SU-DHL-6 (cell line): ENCODE measurements at regions not wholly inside any gene's neighbourhood (a gene's known extent, or its start where the extent isn't known, plus 50 kb on each side); places are given as distances from the start of the nearest gene placed in this dataset.

Source experiments
- H2AFZ ChIP-seq: fragments of 200-600 bp; sonication (generic); 2 replicates; pipeline ENCODE4 v1.6.1; 2014; ENCODE audit warnings: low read depth, mild to moderate bottlenecking, moderate library complexity, mixed read lengths, antibody characterized with exemption, low read length; ENCODE audit not compliant: severe bottlenecking
- H3F3A ChIP-seq: fragments of 200-600 bp; shearing (Covaris generic); 2 replicates; pipeline ENCODE4 v1.6.0; 2016; ENCODE audit warnings: antibody characterized with exemption, mild to moderate bottlenecking; ENCODE audit not compliant: insufficient read depth
- H3K27ac ChIP-seq: fragments of 200-600 bp; sonication (generic); 2 replicates; pipeline ENCODE4 v1.5.1; 2016; ENCODE audit warnings: low read depth, mild to moderate bottlenecking, low read length, moderate library complexity, mixed read lengths
- H3K27me3 ChIP-seq: fragments of 200-600 bp; sonication (generic), shearing (Covaris generic); 2 replicates; pipeline ENCODE4 v1.6.0; 2014; ENCODE audit warnings: mild to moderate bottlenecking, low read length
- H3K36me3 ChIP-seq: fragments of 200-600 bp; sonication (generic); 2 replicates; pipeline ENCODE4 v1.6.1; 2014; ENCODE audit warnings: mild to moderate bottlenecking, low read length, mixed read lengths
- H3K4me2 ChIP-seq: fragments of 300-600, 200-600 bp; shearing (Covaris generic), sonication (generic); 2 replicates; pipeline ENCODE4 v1.6.0; 2014; ENCODE audit warnings: low read length, low read depth, mild to moderate bottlenecking; ENCODE audit not compliant: poor library complexity, severe bottlenecking
- H3K4me3 ChIP-seq: fragments of 200-600 bp; sonication (generic); 2 replicates; pipeline ENCODE4 v1.5.1; 2014; ENCODE audit warnings: antibody characterized with exemption, low read length, mild to moderate bottlenecking, mixed read lengths; ENCODE audit not compliant: insufficient read depth, poor library complexity, severe bottlenecking
- H3K79me2 ChIP-seq: fragments of 200-600 bp; sonication (generic); 2 replicates; pipeline ENCODE4 v1.6.1; 2014; ENCODE audit warnings: mild to moderate bottlenecking, low read length, moderate library complexity; ENCODE audit not compliant: insufficient read depth
- H3K9ac ChIP-seq: fragments of 200-600 bp; sonication (generic); 2 replicates; pipeline ENCODE4 v1.7.0; 2014; ENCODE audit warnings: mild to moderate bottlenecking, low read length
- H3K9me2 ChIP-seq: fragments of 200-600 bp; sonication (generic); replicated peaks from 2 replicates; pipeline ENCODE4 v1.6.1; 2014; ENCODE audit warnings: low read length; ENCODE audit not compliant: insufficient read depth
- H3K9me3 ChIP-seq: fragments of 200-600 bp; sonication (generic); 2 replicates; pipeline ENCODE4 v1.6.1; 2014; ENCODE audit warnings: low read length, mixed read lengths; ENCODE audit not compliant: insufficient read depth
- H4K20me1 ChIP-seq: fragments of 200-600 bp; sonication (generic); 2 replicates; pipeline ENCODE4 v1.6.1; 2014; ENCODE audit warnings: low read depth, mild to moderate bottlenecking, antibody characterized with exemption, low read length, moderate library complexity, mixed read lengths
- EZH2phosphoT487 ChIP-seq: fragments of 200-600 bp; sonication (generic), shearing (Covaris generic); conservative IDR thresholded peaks from 2 replicates; pipeline ENCODE4 v1.6.1; 2018; ENCODE audit warnings: mild to moderate bottlenecking, antibody characterized with exemption, low read length, moderate library complexity, mixed read lengths
- TF ChIP-seq, protein P1 (sequence below): fragments of 200-600 bp; sonication (generic); IDR thresholded peaks from one replicate; pipeline ENCODE4 v1.5.1; 2017; ENCODE audit warnings: antibody characterized with exemption, mild to moderate bottlenecking, low read length, moderate library complexity; ENCODE audit not compliant: insufficient read depth, poor library complexity, severe bottlenecking

- H3K79me2 ChIP-seq: no peaks in the 10 kb centered on the region
- no peaks in the 10 kb centered on the region for H3K9me3 ChIP-seq
- no peak overlapping the region for H3K4me2 ChIP-seq
- H3K27me3 ChIP-seq: no peaks in the 10 kb centered on the region
- no peaks in the 10 kb centered on the region for H3K9me2 ChIP-seq
- no peak overlapping the region for H3K27ac ChIP-seq
- no peak overlapping the region for H2AFZ ChIP-seq
- no peaks in the 10 kb centered on the region for H3F3A ChIP-seq
- H3K9ac ChIP-seq: no peak overlapping the region
- H3K36me3 ChIP-seq: no peaks in the 10 kb centered on the region
- no peaks in the 10 kb centered on the region for H4K20me1 ChIP-seq
- no peak overlapping the region for H3K4me3 ChIP-seq
- TF ChIP-seq EZH2phosphoT487: no peak
- TF ChIP-seq, protein P1, sequence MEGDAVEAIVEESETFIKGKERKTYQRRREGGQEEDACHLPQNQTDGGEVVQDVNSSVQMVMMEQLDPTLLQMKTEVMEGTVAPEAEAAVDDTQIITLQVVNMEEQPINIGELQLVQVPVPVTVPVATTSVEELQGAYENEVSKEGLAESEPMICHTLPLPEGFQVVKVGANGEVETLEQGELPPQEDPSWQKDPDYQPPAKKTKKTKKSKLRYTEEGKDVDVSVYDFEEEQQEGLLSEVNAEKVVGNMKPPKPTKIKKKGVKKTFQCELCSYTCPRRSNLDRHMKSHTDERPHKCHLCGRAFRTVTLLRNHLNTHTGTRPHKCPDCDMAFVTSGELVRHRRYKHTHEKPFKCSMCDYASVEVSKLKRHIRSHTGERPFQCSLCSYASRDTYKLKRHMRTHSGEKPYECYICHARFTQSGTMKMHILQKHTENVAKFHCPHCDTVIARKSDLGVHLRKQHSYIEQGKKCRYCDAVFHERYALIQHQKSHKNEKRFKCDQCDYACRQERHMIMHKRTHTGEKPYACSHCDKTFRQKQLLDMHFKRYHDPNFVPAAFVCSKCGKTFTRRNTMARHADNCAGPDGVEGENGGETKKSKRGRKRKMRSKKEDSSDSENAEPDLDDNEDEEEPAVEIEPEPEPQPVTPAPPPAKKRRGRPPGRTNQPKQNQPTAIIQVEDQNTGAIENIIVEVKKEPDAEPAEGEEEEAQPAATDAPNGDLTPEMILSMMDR: no peak
Measured at GRCh38 chr19:31138077-31138476, 211.2 kb downstream of the TSHZ3 start.

DNA sequence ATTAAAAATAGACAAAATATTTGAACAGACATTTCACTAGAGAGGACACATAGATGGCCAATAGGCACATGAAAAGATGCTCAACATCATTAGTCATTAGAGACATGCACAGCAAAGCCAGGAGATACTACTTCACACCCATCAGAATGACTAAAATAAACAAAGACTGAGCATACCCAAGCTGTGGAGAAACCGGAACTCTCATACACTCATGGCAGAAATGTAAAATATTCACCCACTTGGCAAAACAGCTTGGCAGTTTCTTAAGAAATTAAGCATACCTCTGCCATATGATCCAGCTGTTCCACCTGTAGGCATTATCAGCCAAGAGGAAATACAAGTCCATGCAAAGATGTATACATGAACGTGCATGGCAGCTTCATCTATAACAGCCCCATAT is 213.4 kb downstream of the TSHZ3 start:
- no peaks in the 10 kb centered on the region for H3K9me2 ChIP-seq
- no peak overlapping the region for H3K4me2 ChIP-seq
- H2AFZ ChIP-seq: no peak overlapping the region
- no peaks in the 10 kb centered on the region for H4K20me1 ChIP-seq
- no peak overlapping the region for H3K4me3 ChIP-seq
- no peaks in the 10 kb centered on the region for H3K9me3 ChIP-seq
- H3K27me3 ChIP-seq: no peaks in the 10 kb centered on the region
- no peaks in the 10 kb centered on the region for H3K79me2 ChIP-seq
- no peaks in the 10 kb centered on the region for H3K36me3 ChIP-seq
- no peaks in the 10 kb centered on the region for H3F3A ChIP-seq
- H3K27ac ChIP-seq: no peak overlapping the region
- no peak overlapping the region for H3K9ac ChIP-seq
- TF ChIP-seq, protein P1: no peak
- TF ChIP-seq EZH2phosphoT487: no peak

DNA sequence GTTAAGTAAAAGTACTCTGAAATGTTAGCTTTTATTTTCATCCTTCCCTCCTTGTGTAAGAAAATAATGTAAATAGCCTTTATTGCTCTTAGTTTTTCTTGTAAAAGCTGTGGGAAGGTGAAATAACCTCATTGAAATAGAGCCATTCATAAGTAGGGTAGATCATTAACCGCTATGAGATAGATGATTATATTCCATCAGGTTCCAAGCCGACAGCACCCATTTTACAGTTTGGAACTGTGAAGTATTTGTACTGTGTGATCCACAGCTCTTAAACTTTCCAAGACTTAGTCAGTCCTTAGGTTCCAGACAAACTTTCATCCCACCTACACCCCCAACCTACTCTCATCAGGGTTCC is 216.5 kb downstream of the TSHZ3 start:
- Histone ChIP-seq H3K27ac (no peak overlapping the region), H3K27me3 (no peaks in the 10 kb centered on the region), H3K9ac (no peak overlapping the region), H4K20me1 (no peaks in the 10 kb centered on the region), H3F3A (no peaks in the 10 kb centered on the region), H2AFZ (no peak overlapping the region), H3K79me2 (no peaks in the 10 kb centered on the region), H3K4me3 (no peak overlapping the region), H3K9me3 (no peaks in the 10 kb centered on the region), H3K4me2 (no peak overlapping the region), H3K9me2 (no peaks in the 10 kb centered on the region), H3K36me3 (no peaks in the 10 kb centered on the region)
- TF ChIP-seq EZH2phosphoT487: no peak
- TF ChIP-seq, protein P1: no peak

DNA sequence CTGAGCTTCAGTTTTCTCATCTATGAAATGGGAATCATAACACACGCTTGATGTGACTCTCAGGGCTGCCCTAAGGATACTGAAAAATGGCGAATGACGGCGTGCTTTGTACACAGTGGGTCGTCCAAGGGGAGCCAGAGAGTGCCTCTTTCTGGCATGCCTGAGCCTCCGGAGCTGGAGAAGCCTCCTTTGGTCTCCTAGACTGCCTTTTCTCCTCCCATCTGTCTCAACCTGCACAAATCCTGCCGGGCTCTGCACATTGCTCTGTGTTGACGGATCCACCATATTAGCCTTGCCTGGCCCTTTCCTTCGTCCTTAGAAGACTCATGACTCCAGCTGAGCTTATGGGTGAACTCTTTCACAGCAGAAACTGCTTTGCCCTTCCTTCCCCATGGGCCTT is 220.9 kb downstream of the TSHZ3 start:
- no peak overlapping the region for H3K27ac ChIP-seq
- H3K36me3 ChIP-seq: no peaks in the 10 kb centered on the region
- no peaks in the 10 kb centered on the region for H3K27me3 ChIP-seq
- H3K9me2 ChIP-seq: no peaks in the 10 kb centered on the region
- no peak overlapping the region for H3K9ac ChIP-seq
- no peak overlapping the region for H2AFZ ChIP-seq
- H3K9me3 ChIP-seq: no peaks in the 10 kb centered on the region
- H3K4me3 ChIP-seq: no peak overlapping the region
- H4K20me1 ChIP-seq: no peaks in the 10 kb centered on the region
- TF ChIP-seq EZH2phosphoT487: no peak
- TF ChIP-seq, protein P1: no peak
- H3F3A ChIP-seq: no peaks in the 10 kb centered on the region
- H3K4me2 ChIP-seq: no peak overlapping the region
- no peaks in the 10 kb centered on the region for H3K79me2 ChIP-seq
